Parathyroid adenoma (tissue), 2 donors: ENCODE measurements at regions not wholly inside any gene's neighbourhood (a gene's known extent, or its start where the extent isn't known, plus 50 kb on each side); places are given as distances from the start of the nearest gene placed in this dataset.

Experiments
- H2AFZ ChIP-seq: fragments of 300-600 bp; sonication (generic); one replicate; pipeline ENCODE4 v1.7.0; 2017; ENCODE audit warnings: antibody characterized with exemption, mild to moderate bottlenecking
- H3K27ac ChIP-seq: fragments of 300-600 bp; sonication (generic); one replicate; pipeline ENCODE4 v1.7.0; 2017
- H3K27me3 ChIP-seq: fragments of 300-600 bp; sonication (generic); one replicate; pipeline ENCODE4 v1.7.0; 2017; ENCODE audit warnings: low read length; ENCODE audit not compliant: control insufficient read depth, insufficient read depth
- H3K36me3 ChIP-seq: fragments of 300-600 bp; sonication (generic); one replicate; pipeline ENCODE4 v1.7.0; 2017; ENCODE audit warnings: low read length; ENCODE audit not compliant: control insufficient read depth, insufficient read depth
- H3K4me1 ChIP-seq: fragments of 300-600 bp; sonication (generic); one replicate; pipeline ENCODE4 v1.7.0; 2017; ENCODE audit warnings: control low read depth
- H3K4me2 ChIP-seq: fragments of 300-600 bp; sonication (generic); one replicate; pipeline ENCODE4 v1.7.0; 2017; ENCODE audit warnings: low read length
- H3K4me3 ChIP-seq: fragments of 300-600 bp; sonication (generic); one replicate; pipeline ENCODE4 v1.7.0; 2017; ENCODE audit warnings: low read depth, low read length
- H3K79me2 ChIP-seq: fragments of 300-600 bp; sonication (generic); one replicate; pipeline ENCODE4 v1.7.0; 2017; ENCODE audit warnings: control low read depth
- H3K9ac ChIP-seq: fragments of 300-600 bp; sonication (generic); one replicate; pipeline ENCODE4 v1.7.0; 2017; ENCODE audit warnings: mild to moderate bottlenecking
- H3K9me3 ChIP-seq: fragments of 300-600 bp; sonication (generic); one replicate; pipeline ENCODE4 v1.7.0; 2017; ENCODE audit warnings: low read length; ENCODE audit not compliant: control insufficient read depth
- CTCF ChIP-seq: fragments of 300-600 bp; sonication (generic); IDR thresholded peaks from one replicate; pipeline ENCODE4 v1.7.0; 2017; ENCODE audit warnings: antibody characterized with exemption, mild to moderate bottlenecking
- donor health status: primary hyperparathyroidism.

GRCh38 chr7:155911471-155912105 is 99.3 kb upstream of the SHH start:
- no peak for TF ChIP-seq CTCF
- Histone ChIP-seq H3K27ac (no peak overlapping the region), H3K9ac (no peak overlapping the region), H3K36me3 (no peaks in the 10 kb centered on the region), H3K27me3 (no peaks in the 10 kb centered on the region), H3K9me3 (no peaks in the 10 kb centered on the region), H3K79me2 (no peaks in the 10 kb centered on the region), H3K4me1 (no peaks in the 10 kb centered on the region), H2AFZ (no peak overlapping the region), H3K4me2 (no peak overlapping the region), H3K4me3 (no peak overlapping the region)

GRCh38 chr7:155908385-155908784 is 96.1 kb upstream of the SHH start:
- no peak for TF ChIP-seq CTCF
- Histone ChIP-seq H3K4me2 (no peak overlapping the region), H3K79me2 (no peaks in the 10 kb centered on the region), H3K27me3 (no peaks in the 10 kb centered on the region), H3K9me3 (no peaks in the 10 kb centered on the region), H3K4me3 (no peak overlapping the region), H3K27ac (no peak overlapping the region), H2AFZ (no peak overlapping the region), H3K9ac (no peak overlapping the region), H3K4me1 (no peaks in the 10 kb centered on the region), H3K36me3 (no peaks in the 10 kb centered on the region)

GRCh38 chr7:155907450-155908200 is 95.4 kb upstream of the SHH start:
- Histone ChIP-seq H2AFZ (no peak overlapping the region), H3K27me3 (no peaks in the 10 kb centered on the region), H3K4me2 (no peak overlapping the region), H3K4me3 (no peak overlapping the region), H3K9me3 (no peaks in the 10 kb centered on the region), H3K27ac (no peak overlapping the region), H3K79me2 (no peaks in the 10 kb centered on the region), H3K4me1 (no peaks in the 10 kb centered on the region), H3K9ac (no peak overlapping the region), H3K36me3 (no peaks in the 10 kb centered on the region)
- no peak for TF ChIP-seq CTCF

- Histone ChIP-seq H3K79me2 (no peaks in the 10 kb centered on the region), H3K9me3 (no peaks in the 10 kb centered on the region), H3K9ac (no peak overlapping the region), H3K4me1 (no peaks in the 10 kb centered on the region), H2AFZ (no peak overlapping the region), H3K4me3 (no peak overlapping the region), H3K4me2 (no peak overlapping the region), H3K36me3 (no peaks in the 10 kb centered on the region), H3K27me3 (no peaks in the 10 kb centered on the region), H3K27ac (no peak overlapping the region)
- no peak for TF ChIP-seq CTCF
These were observed 88.9 kb upstream of the SHH start for GRCh38 chr7:155901176-155901575.

- no peak for TF ChIP-seq CTCF
- no peaks in the 10 kb centered on the region for H3K9me3 ChIP-seq
- no peak overlapping the region for H3K4me2 ChIP-seq
- no peak overlapping the region for H3K27ac ChIP-seq
- no peaks in the 10 kb centered on the region for H3K4me1 ChIP-seq
- H3K27me3 ChIP-seq = no peaks in the 10 kb centered on the region
- no peaks in the 10 kb centered on the region for H3K79me2 ChIP-seq
- no peak overlapping the region for H3K9ac ChIP-seq
- H2AFZ ChIP-seq = no peak overlapping the region
- no peak overlapping the region for H3K4me3 ChIP-seq
- H3K36me3 ChIP-seq = no peaks in the 10 kb centered on the region
These were observed 87.3 kb upstream of the SHH start for GRCh38 chr7:155899596-155899995.
